Tibial nerve (tissue), 4 donors: ENCODE measurements at regions not wholly inside any gene's neighbourhood (a gene's known extent, or its start where the extent isn't known, plus 50 kb on each side); places are given as distances from the start of the nearest gene placed in this dataset.
A peak's percentile ranks its signal among the peaks of the same experiment; 100 is the strongest.

Source experiments
- DNase-seq, 2 donors: peaks; one replicate each; pipeline ENCODE4 v3.0.0-alpha.2; 2019; ENCODE audit warnings: low spot score in 2 of 2
- H3K27ac ChIP-seq, 4 donors: fragments of 200-600 bp; sonication (generic) in 3 of 4; one replicate each; pipeline ENCODE4 v1.5.1; 2017 to 2019; ENCODE audit warnings: mild to moderate bottlenecking in 1 of 4
- H3K27me3 ChIP-seq, 2 donors: fragments of 200-600 bp; sonication (generic) in 1 of 2; one replicate each; pipeline versions ENCODE4 v1.5.1 to v1.6.0; 2017 to 2019
- H3K36me3 ChIP-seq, 3 donors: fragments of 200-600 bp; sonication (generic); one replicate each; pipeline ENCODE4 v1.5.1; 2018 to 2019
- H3K4me1 ChIP-seq, 4 donors: fragments of 200-600 bp; sonication (generic) in 3 of 4; one replicate each; pipeline ENCODE4 v1.5.1; 2017 to 2019
- H3K4me3 ChIP-seq, 4 donors: fragments of 200-600 bp; sonication (generic) in 3 of 4; one replicate each; pipeline ENCODE4 v1.5.1; 2017 to 2019; ENCODE audit warnings: mild to moderate bottlenecking in 1 of 4, moderate library complexity in 1 of 4
- H3K9me3 ChIP-seq, 4 donors: fragments of 200-600 bp; sonication (generic) in 3 of 4; one replicate each; pipeline ENCODE4 v1.5.1; 2017 to 2019
- EP300 ChIP-seq, 2 donors: sonication (generic); formaldehyde crosslinking; IDR thresholded peaks; one replicate each; pipeline ENCODE4 v1.6.1; 2017; ENCODE audit warnings: antibody characterized with exemption in 2 of 2, mild to moderate bottlenecking in 1 of 2
- POLR2A ChIP-seq, 2 donors: fragments of 450-650 bp; IDR thresholded peaks; one replicate each; pipeline ENCODE4 v1.6.1; 2017; ENCODE audit warnings: antibody characterized with exemption in 2 of 2, mild to moderate bottlenecking in 2 of 2, moderate library complexity in 2 of 2
- WGBS, 2 donors: methylation state at CpG; one replicate each; pipeline ENCODE4 v1.1.5; 2018; 5-methylcytosine and 5-hydroxymethylcytosine counted together
- TF ChIP-seq, protein P1 (sequence below), 5 experiments: fragments of 200-600 bp in 3 of 5; fragments of 450-650 bp in 2 of 5; sonication (generic) in 3 of 5; IDR thresholded peaks; one replicate each; pipeline ENCODE4 v1.5.1; 2016 to 2019; ENCODE audit warnings: antibody characterized with exemption in 5 of 5, mild to moderate bottlenecking in 3 of 5, moderate library complexity in 2 of 5

DNA sequence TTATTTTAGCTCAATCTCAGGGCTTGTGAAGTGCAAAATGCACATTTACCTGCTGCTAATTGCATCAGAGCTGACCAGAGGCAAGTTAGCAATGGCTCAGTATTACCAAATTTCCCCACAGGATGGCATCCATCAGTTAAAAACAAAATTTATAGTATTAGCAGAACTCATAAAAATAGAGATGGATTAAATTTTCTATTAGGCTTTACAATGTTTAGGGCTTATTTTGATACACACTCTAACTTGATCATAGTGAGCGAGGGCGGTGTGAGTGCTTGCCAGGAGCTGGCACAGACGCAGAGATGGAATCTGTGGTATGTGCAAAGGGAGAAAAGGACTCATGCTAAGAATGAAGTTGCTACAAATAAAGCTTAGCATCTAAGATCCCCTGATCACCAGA lies 241.0 kb downstream of the NSUN3 start:
- Histone ChIP-seq H3K27me3 (no peaks in the 10 kb centered on the region), H3K4me1 (peaks cover 0 to 21% (median 15%) of the 10 kb centered on the region in 4 donors), H3K36me3 (no peaks in the 10 kb centered on the region), H3K4me3 (no peak overlapping the region), H3K9me3 (no peaks in the 10 kb centered on the region), H3K27ac (peak overlapping the region in 1 of 4 donors; percentile 26)
- no peak for TF ChIP-seq EP300 (IDR thresholded peaks at IDR 0.05)
- TF ChIP-seq, protein P1, sequence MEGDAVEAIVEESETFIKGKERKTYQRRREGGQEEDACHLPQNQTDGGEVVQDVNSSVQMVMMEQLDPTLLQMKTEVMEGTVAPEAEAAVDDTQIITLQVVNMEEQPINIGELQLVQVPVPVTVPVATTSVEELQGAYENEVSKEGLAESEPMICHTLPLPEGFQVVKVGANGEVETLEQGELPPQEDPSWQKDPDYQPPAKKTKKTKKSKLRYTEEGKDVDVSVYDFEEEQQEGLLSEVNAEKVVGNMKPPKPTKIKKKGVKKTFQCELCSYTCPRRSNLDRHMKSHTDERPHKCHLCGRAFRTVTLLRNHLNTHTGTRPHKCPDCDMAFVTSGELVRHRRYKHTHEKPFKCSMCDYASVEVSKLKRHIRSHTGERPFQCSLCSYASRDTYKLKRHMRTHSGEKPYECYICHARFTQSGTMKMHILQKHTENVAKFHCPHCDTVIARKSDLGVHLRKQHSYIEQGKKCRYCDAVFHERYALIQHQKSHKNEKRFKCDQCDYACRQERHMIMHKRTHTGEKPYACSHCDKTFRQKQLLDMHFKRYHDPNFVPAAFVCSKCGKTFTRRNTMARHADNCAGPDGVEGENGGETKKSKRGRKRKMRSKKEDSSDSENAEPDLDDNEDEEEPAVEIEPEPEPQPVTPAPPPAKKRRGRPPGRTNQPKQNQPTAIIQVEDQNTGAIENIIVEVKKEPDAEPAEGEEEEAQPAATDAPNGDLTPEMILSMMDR (IDR thresholded peaks at IDR 0.05), result peak in 3 of 5 experiments; percentile 28 to 49 (median 33)
- no peak for TF ChIP-seq POLR2A (IDR thresholded peaks at IDR 0.05)
- 5 to 27% methylated on average over 3 of the region's 3 CpGs for WGBS, 2 donors
- peak in 1 of 2 donors; percentile 8 for DNase-seq

DNA sequence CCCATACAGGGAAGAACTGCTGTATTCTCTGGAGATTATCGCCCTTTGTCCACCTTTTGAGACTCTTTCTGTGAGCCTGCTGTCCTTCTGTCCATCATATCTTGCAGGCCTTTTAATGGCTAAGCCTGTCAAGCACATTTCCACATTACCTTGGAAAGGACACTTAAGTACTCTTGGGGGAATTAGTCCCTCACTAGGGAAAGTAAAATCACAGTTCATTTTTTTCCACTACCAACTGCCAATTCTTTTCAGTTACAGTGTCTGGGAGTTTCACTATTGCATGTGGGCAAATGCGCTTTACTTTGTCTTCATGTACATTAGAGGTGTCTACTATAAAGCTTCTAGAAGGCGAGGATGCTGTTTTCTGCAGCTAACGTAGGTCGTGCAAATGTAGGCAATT lies 242.1 kb downstream of the NSUN3 start:
- no peaks in the 10 kb centered on the region for H3K27me3 ChIP-seq
- no peak for DNase-seq
- H3K36me3 ChIP-seq, result no peaks in the 10 kb centered on the region
- peaks cover 0 to 21% (median 15%) of the 10 kb centered on the region in 4 donors for H3K4me1 ChIP-seq
- H3K4me3 ChIP-seq, result no peak overlapping the region
- TF ChIP-seq EP300 (IDR thresholded peaks at IDR 0.05), result no peak
- TF ChIP-seq, protein P1 (IDR thresholded peaks at IDR 0.05), result no peak
- TF ChIP-seq POLR2A (IDR thresholded peaks at IDR 0.05), result no peak
- H3K9me3 ChIP-seq, result no peaks in the 10 kb centered on the region
- no peak overlapping the region for H3K27ac ChIP-seq
- 61 to 65% methylated on average over 5 of the region's 5 CpGs for WGBS, 2 donors

DNA sequence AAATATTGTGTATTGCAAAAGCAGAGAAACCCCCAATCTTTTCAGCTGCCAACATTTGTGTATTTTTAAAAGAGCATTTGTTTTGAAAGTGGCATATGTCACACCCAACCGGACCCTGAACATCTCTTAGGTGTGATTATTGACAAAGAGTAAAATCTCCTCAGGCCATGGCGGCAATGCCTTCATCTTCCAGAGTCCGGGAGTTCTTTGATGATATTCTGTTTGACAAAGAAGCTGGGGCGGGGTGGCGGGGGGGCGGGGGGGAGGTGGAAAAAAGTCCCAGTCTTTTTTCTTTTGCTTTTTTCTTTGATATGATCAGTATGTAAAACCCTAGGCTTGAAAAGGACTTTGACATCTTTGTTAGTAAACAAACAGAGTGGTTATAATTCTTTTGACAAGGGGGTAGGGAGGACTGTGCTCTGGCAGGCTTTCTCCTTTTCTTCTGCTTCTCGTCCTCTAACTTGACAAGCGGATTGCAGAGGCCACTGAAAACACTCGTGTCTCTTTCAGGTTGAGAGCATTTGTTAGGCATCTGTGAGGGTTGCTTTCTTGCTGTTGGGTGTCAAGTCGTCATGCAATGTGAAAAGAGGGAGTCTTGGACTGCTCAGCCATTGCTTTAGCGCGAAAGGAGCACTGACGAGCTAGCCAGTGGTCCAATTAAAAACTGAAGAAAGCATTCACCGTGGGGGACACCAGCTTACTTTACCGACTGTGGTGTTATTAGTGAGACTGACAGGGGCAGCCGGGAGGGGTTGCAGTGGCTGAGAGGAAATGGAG lies 243.2 kb downstream of the NSUN3 start:
- WGBS, 2 donors, result 64 to 73% methylated on average over 16 of the region's 16 CpGs

DNA sequence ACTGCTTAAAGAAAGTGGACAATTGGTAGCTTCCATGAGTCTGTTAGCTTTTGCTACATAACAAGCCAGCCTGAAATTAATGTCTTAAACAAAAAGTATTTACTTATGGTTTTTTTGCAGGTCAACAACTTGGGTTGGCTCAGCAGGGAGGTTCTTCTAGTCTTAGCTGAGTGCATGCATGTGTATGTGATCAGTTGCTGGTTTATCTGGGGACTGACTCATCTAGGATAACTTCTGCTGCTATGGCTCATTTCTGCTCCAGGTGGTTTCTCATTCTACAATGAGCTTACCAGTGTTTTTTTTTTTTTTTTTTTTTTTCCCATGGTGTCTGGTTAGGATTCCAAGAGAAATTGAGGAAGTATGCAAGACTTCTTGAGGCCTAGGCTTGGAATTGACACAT lies 244.7 kb downstream of the NSUN3 start:
- no peak for DNase-seq
- H3K27me3 ChIP-seq, result no peaks in the 10 kb centered on the region
- no peak for TF ChIP-seq EP300 (IDR thresholded peaks at IDR 0.05)
- TF ChIP-seq POLR2A (IDR thresholded peaks at IDR 0.05), result no peak
- TF ChIP-seq, protein P1 (IDR thresholded peaks at IDR 0.05), result no peak
- H3K9me3 ChIP-seq, result no peaks in the 10 kb centered on the region
- peaks cover 0 to 27% (median 15%) of the 10 kb centered on the region in 4 donors for H3K4me1 ChIP-seq
- no peak overlapping the region for H3K27ac ChIP-seq
- no peak overlapping the region for H3K4me3 ChIP-seq
- no peaks in the 10 kb centered on the region for H3K36me3 ChIP-seq

More for the DNA sequence above, 243.2 kb downstream of the NSUN3 start:
- H3K27me3 ChIP-seq, result no peaks in the 10 kb centered on the region
- H3K4me1 ChIP-seq, result peaks cover 0 to 21% (median 15%) of the 10 kb centered on the region in 4 donors
- H3K27ac ChIP-seq, result no peak overlapping the region
- no peak overlapping the region for H3K4me3 ChIP-seq
- no peaks in the 10 kb centered on the region for H3K9me3 ChIP-seq
- TF ChIP-seq POLR2A (IDR thresholded peaks at IDR 0.05) (no peak), EP300 (IDR thresholded peaks at IDR 0.05) (no peak)
- TF ChIP-seq, protein P1 (IDR thresholded peaks at IDR 0.05), result no peak
- no peaks in the 10 kb centered on the region for H3K36me3 ChIP-seq
- DNase-seq, result no peak

DNA sequence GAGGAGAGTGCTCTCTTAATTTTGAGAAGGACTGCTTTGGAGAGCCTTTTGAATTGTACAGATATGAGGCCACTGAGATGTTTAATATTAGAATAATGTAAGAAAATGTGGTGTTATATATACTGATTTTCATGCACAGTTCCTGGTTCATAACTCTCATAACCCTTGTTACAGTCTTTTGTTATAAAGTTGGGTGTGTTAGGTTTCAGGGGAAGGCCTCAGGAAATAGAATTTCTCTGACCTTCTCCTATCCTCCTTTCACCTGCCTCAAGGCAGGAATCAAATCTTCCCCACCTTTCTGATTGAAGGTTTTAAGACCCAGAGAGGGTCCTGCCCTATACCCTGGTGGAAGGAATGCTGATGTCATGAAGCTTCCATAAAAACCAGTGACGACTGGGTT lies 245.9 kb downstream of the NSUN3 start:
- 83 to 89% methylated on average over 1 of the region's 1 CpG for WGBS, 2 donors
- no peaks in the 10 kb centered on the region for H3K9me3 ChIP-seq

More for the DNA sequence above, 245.9 kb downstream of the NSUN3 start:
- Histone ChIP-seq H3K27ac (no peak overlapping the region), H3K4me1 (peaks cover 0 to 21% (median 13%) of the 10 kb centered on the region in 4 donors), H3K4me3 (no peak overlapping the region), H3K36me3 (no peaks in the 10 kb centered on the region), H3K27me3 (no peaks in the 10 kb centered on the region)
- TF ChIP-seq, protein P1 (IDR thresholded peaks at IDR 0.05), result no peak
- TF ChIP-seq POLR2A (IDR thresholded peaks at IDR 0.05), result no peak
- DNase-seq, result no peak
